BLaER1 (cell line): ENCODE measurements at regions not wholly inside any gene's neighbourhood (a gene's known extent, or its start where the extent isn't known, plus 50 kb on each side); places are given as distances from the start of the nearest gene placed in this dataset.
"Not testable (repeated sequence)": the region's sequence is repeated elsewhere in the genome, so short reads cannot be mapped to it uniquely, and the experiment has no call there.

Experiments
- H3K27ac ChIP-seq: shearing (Covaris generic); formaldehyde crosslinking; 2 replicates; pipeline ENCODE4 v1.8.1; 2022
- H3K27me3 ChIP-seq: shearing (Covaris generic); formaldehyde crosslinking; 2 replicates; pipeline ENCODE4 v1.8.1; 2022
- H3K36me3 ChIP-seq: shearing (Covaris generic); formaldehyde crosslinking; 2 replicates; pipeline ENCODE4 v1.8.1; 2022
- H3K4me1 ChIP-seq: shearing (Covaris generic); formaldehyde crosslinking; 2 replicates; pipeline ENCODE4 v1.8.1; 2022
- H3K4me2 ChIP-seq: shearing (Covaris generic); formaldehyde crosslinking; 2 replicates; pipeline ENCODE4 v1.8.1; 2022
- H3K4me3 ChIP-seq: shearing (Covaris generic); formaldehyde crosslinking; 2 replicates; pipeline ENCODE4 v1.8.1; 2022
- H3K9ac ChIP-seq: shearing (Covaris generic); formaldehyde crosslinking; 2 replicates; pipeline ENCODE4 v1.8.1; 2022
- H3K9me3 ChIP-seq: shearing (Covaris generic); formaldehyde crosslinking; 2 replicates; pipeline ENCODE4 v1.8.1; 2022
- H4K20me1 ChIP-seq: shearing (Covaris generic); formaldehyde crosslinking; 2 replicates; pipeline ENCODE4 v1.8.1; 2022
- Cebpa-rat ChIP-seq: shearing (Covaris generic); IDR thresholded peaks from 2 replicates; pipeline ENCODE4 v1.8.1; 2022

DNA sequence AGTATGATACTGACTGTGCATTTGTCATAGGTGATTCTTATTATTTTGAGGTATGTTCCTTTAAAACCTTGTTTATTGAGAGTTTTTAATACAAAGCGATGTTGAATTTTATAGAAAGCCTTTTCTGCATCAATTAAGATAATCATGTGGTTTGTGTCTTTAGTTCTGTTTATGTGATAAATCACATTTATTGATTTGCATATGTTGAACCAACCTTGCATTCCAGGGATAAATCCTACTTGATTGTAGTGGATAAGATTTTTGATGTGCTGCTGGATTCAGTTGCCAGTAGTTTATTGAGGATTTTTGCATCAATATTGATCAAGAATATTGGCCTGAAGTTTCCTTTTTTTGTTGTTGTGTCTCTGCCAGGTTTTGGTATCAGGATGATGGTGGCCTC lies 158.0 kb downstream of the CENPF start:
- Histone ChIP-seq H3K36me3 (no peaks in the 10 kb centered on the region), H3K9ac (no peak overlapping the region), H3K4me1 (no peaks in the 10 kb centered on the region), H3K27ac (no peak overlapping the region), H3K27me3 (no peaks in the 10 kb centered on the region), H3K4me3 (no peak overlapping the region), H4K20me1 (no peaks in the 10 kb centered on the region), H3K4me2 (no peak overlapping the region), H3K9me3 (peaks cover 67% of the 10 kb centered on the region)
- no peak for TF ChIP-seq Cebpa-rat

DNA sequence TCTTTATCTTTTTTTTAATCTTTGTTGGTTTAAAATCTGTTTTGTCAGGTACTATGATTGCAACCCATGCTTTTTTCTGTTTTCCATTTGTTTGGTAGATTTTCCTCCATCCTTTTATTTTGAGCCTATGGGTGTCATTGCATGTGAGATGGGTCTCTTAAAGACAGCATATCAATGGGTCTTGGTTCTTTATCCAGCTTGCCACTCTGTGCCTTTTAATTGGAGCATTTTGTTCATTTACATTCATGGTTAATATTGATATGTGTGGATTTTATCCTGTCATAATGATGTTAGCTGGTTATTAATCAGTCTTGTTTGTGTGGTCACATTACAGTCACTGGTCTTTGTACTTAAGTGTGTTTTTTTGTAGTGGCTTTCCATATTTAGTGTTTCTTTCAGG lies 159.9 kb downstream of the CENPF start:
- H3K4me3 ChIP-seq = no peak overlapping the region
- no peaks in the 10 kb centered on the region for H3K27me3 ChIP-seq
- no peaks in the 10 kb centered on the region for H3K36me3 ChIP-seq
- H3K4me2 ChIP-seq = no peak overlapping the region
- no peaks in the 10 kb centered on the region for H3K4me1 ChIP-seq
- no peak overlapping the region for H3K27ac ChIP-seq
- H3K9ac ChIP-seq = no peak overlapping the region
- no peaks in the 10 kb centered on the region for H4K20me1 ChIP-seq
- peaks cover 55% of the 10 kb centered on the region for H3K9me3 ChIP-seq
- no peak for TF ChIP-seq Cebpa-rat

GRCh38 chr1:214764502-214764901 lies 161.5 kb downstream of the CENPF start:
- H3K36me3 ChIP-seq = no peaks in the 10 kb centered on the region
- peaks cover 40% of the 10 kb centered on the region for H3K9me3 ChIP-seq
- no peaks in the 10 kb centered on the region for H3K4me1 ChIP-seq
- no peak overlapping the region for H3K27ac ChIP-seq
- H3K4me3 ChIP-seq = no peak overlapping the region
- no peak for TF ChIP-seq Cebpa-rat
- H4K20me1 ChIP-seq = no peaks in the 10 kb centered on the region
- H3K4me2 ChIP-seq = no peak overlapping the region
- no peak overlapping the region for H3K9ac ChIP-seq
- no peaks in the 10 kb centered on the region for H3K27me3 ChIP-seq

DNA sequence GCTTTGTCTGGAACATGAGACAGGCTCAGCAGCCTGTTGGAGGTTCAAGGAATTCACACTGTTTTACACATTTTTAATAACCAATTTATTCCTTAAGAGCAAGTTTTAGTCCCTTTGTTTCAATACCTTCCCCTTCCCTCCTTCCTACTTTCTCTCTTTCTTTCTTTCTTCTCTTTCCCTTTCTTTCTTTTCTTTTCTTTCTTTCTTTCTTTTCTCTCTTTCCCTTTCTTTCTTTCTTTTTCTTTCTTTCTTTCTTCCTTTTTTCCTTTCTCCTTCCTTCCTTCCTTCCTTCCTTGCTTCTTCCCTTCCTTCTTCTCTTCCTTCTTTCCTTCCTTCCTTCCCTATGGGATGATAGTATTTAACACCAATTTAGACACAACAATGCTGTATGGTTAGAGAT lies 164.2 kb downstream of the CENPF start:
- Histone ChIP-seq H3K36me3 (no peaks in the 10 kb centered on the region), H3K9ac (no peak overlapping the region), H3K4me1 (no peaks in the 10 kb centered on the region), H3K4me2 (no peak overlapping the region), H3K4me3 (no peak overlapping the region), H3K9me3 (peaks cover 17% of the 10 kb centered on the region), H4K20me1 (no peaks in the 10 kb centered on the region), H3K27ac (no peak overlapping the region), H3K27me3 (no peaks in the 10 kb centered on the region)
- TF ChIP-seq Cebpa-rat = no peak

DNA sequence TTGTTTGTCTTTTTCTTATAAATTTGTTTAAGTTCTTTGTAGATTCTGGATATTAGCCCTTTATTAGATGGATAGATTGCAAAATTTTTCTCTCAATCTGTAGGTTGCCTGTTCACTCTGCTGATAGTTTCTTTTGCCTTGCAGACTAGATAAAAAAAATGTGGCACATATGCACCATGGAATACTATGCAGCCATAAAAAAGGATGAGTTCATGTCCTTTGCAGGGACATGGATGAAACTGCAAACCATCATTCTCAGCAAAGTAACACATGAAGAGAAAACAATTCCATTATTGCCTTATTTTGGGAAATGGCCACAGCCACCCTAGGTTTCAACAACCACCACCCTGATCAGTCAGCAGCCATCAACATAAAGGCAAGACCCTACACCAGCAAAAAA lies 166.7 kb downstream of the CENPF start:
- not testable (repeated sequence) for H3K4me1 ChIP-seq, H3K4me3 ChIP-seq, H3K9me3 ChIP-seq, H3K27me3 ChIP-seq, H3K9ac ChIP-seq, H3K36me3 ChIP-seq, H3K27ac ChIP-seq, H4K20me1 ChIP-seq, H3K4me2 ChIP-seq

GRCh38 chr1:214777364-214777763 lies 174.4 kb downstream of the CENPF start:
- Histone ChIP-seq H3K36me3 (no peaks in the 10 kb centered on the region), H4K20me1 (no peaks in the 10 kb centered on the region), H3K4me3 (no peak overlapping the region), H3K9me3 (no peaks in the 10 kb centered on the region), H3K4me2 (no peak overlapping the region), H3K4me1 (no peaks in the 10 kb centered on the region), H3K9ac (no peak overlapping the region), H3K27me3 (no peaks in the 10 kb centered on the region), H3K27ac (no peak overlapping the region)
- TF ChIP-seq Cebpa-rat = no peak

GRCh38 chr1:214791961-214792360 lies 189.0 kb downstream of the CENPF start:
- Histone ChIP-seq H3K4me3 (no peak overlapping the region), H3K27me3 (no peaks in the 10 kb centered on the region), H3K36me3 (no peaks in the 10 kb centered on the region), H3K27ac (no peak overlapping the region), H3K9ac (no peak overlapping the region), H3K9me3 (no peaks in the 10 kb centered on the region), H3K4me2 (no peak overlapping the region), H3K4me1 (no peaks in the 10 kb centered on the region), H4K20me1 (no peaks in the 10 kb centered on the region)
- TF ChIP-seq Cebpa-rat = peak; percentile 39; the same call in 1 of the 2 replicates

DNA sequence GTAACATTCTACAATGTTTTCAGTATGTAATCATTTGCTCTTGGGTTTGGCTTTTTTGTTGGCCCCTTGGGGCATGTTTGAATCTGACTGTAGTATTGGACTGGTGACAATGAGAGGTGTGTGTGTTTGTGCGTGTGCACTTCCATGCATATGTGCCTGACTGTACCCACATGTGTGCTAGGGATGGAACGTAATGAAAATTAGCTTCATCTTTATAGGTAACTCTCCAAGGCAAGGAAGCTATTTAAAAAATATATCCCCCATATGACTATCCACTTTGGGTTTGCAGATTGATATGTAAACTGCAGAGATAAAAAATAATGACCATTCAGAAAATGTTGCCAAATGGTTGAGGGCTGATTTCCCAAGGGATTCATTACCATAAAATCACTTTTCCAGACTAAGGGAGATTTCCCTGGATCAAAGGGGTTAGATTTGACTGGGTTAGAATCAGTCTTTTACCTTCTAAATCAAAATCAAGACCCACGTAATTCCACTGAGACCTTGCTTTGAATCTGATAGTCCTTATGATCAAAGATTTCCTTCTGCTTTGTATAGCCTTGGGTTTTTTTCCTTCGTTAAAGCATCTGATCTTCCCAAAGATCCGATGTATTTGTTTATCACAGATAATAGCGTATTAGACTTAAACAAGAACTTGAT lies 189.7 kb downstream of the CENPF start:
- no peak for TF ChIP-seq Cebpa-rat
- no peak overlapping the region for H3K4me2 ChIP-seq
- no peaks in the 10 kb centered on the region for H3K27me3 ChIP-seq
- H3K4me3 ChIP-seq = no peak overlapping the region
- no peaks in the 10 kb centered on the region for H3K4me1 ChIP-seq
- H3K9me3 ChIP-seq = no peaks in the 10 kb centered on the region
- H3K9ac ChIP-seq = no peak overlapping the region
- H3K36me3 ChIP-seq = no peaks in the 10 kb centered on the region
- no peaks in the 10 kb centered on the region for H4K20me1 ChIP-seq
- no peak overlapping the region for H3K27ac ChIP-seq

DNA sequence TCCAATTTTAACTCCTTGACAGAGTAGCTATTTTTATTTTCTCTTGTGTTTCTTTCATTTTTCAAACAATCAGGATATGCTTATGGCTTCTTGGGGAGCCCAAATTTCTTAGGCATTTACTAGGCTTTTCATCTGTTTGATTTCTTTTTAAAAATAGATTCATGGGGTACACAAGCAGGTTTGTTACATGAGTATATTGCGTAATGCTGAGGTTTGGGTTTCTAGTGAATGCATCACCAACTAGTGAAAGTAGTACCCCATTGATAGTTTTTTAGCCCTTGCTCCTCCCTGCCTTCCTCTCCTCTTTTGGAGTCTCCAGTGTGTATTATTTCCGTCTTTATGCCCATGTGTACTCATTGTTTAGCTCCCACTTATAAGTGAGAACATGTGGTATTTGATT lies 190.7 kb downstream of the CENPF start:
- H3K27ac ChIP-seq = no peak overlapping the region
- no peak overlapping the region for H3K4me2 ChIP-seq
- no peaks in the 10 kb centered on the region for H4K20me1 ChIP-seq
- no peak overlapping the region for H3K4me3 ChIP-seq
- TF ChIP-seq Cebpa-rat = peak; percentile 52; the same call in 1 of the 2 replicates
- no peaks in the 10 kb centered on the region for H3K36me3 ChIP-seq
- no peak overlapping the region for H3K9ac ChIP-seq
- no peaks in the 10 kb centered on the region for H3K4me1 ChIP-seq
- no peaks in the 10 kb centered on the region for H3K9me3 ChIP-seq
- H3K27me3 ChIP-seq = no peaks in the 10 kb centered on the region

GRCh38 chr1:214801191-214801590 lies 198.2 kb downstream of the CENPF start:
- no peak for TF ChIP-seq Cebpa-rat
- no peak overlapping the region for H3K27ac ChIP-seq
- no peaks in the 10 kb centered on the region for H3K4me1 ChIP-seq
- H3K9me3 ChIP-seq = peaks cover 5% of the 10 kb centered on the region
- no peak overlapping the region for H3K9ac ChIP-seq
- H3K4me3 ChIP-seq = no peak overlapping the region
- H3K36me3 ChIP-seq = no peaks in the 10 kb centered on the region
- no peaks in the 10 kb centered on the region for H4K20me1 ChIP-seq
- no peak overlapping the region for H3K4me2 ChIP-seq
- H3K27me3 ChIP-seq = no peaks in the 10 kb centered on the region
